PC-3 (cell line): ENCODE measurements at regions not wholly inside any gene's neighbourhood (a gene's known extent, or its start where the extent isn't known, plus 50 kb on each side); places are given as distances from the start of the nearest gene placed in this dataset.

Experiments
- EZH2 ChIP-seq: fragments of 300-600 bp; sonication (generic); IDR thresholded peaks from one replicate; pipeline ENCODE4 v1.6.1; 2017; ENCODE audit warnings: antibody characterized with exemption, mild to moderate bottlenecking, low read length; ENCODE audit not compliant: unreplicated experiment
- TF ChIP-seq, protein P1 (sequence below): fragments of 300-600 bp; sonication (generic); conservative IDR thresholded peaks from 2 replicates; pipeline ENCODE4 v1.5.1; 2017; ENCODE audit warnings: antibody characterized with exemption, low read depth, mild to moderate bottlenecking, low read length

DNA sequence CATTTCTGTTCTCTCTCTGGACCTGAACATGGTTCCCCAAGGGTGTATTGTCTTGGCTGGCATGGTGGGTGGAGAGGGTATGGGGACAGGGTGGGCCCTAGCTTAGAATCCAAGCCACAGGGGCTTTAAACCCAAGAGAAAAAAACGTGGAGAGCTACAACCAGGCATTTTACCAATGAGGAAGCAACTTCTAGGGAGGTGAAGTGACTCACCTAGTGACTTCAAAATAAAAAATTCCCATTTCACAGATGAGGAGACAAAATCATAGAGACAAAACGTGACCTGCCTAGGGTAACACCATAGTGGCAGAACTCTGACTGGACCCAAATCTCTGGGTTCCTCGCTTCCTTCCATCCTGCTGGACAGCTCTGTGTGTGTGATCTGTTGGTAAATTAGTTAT, 216.8 kb downstream of the RPLP1 start:
- TF ChIP-seq, protein P1, sequence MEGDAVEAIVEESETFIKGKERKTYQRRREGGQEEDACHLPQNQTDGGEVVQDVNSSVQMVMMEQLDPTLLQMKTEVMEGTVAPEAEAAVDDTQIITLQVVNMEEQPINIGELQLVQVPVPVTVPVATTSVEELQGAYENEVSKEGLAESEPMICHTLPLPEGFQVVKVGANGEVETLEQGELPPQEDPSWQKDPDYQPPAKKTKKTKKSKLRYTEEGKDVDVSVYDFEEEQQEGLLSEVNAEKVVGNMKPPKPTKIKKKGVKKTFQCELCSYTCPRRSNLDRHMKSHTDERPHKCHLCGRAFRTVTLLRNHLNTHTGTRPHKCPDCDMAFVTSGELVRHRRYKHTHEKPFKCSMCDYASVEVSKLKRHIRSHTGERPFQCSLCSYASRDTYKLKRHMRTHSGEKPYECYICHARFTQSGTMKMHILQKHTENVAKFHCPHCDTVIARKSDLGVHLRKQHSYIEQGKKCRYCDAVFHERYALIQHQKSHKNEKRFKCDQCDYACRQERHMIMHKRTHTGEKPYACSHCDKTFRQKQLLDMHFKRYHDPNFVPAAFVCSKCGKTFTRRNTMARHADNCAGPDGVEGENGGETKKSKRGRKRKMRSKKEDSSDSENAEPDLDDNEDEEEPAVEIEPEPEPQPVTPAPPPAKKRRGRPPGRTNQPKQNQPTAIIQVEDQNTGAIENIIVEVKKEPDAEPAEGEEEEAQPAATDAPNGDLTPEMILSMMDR, result no peak
- no peak for TF ChIP-seq EZH2
